Esophagus muscularis mucosa (tissue), 4 donors: ENCODE measurements at regions not wholly inside any gene's neighbourhood (a gene's known extent, or its start where the extent isn't known, plus 50 kb on each side); places are given as distances from the start of the nearest gene placed in this dataset.

Experiments
- DNase-seq: peaks from one replicate; pipeline ENCODE4 v3.0.0-alpha.2; 2017; ENCODE audit errors: extremely low spot score
- H3K27ac ChIP-seq, 4 donors: fragments of 200-600 bp; sonication (generic); replicated peaks in 1 of 4; 1 replicate in 3 of 4; 2 replicates in 1 of 4; pipeline ENCODE4 v1.5.1; 2016 to 2019; ENCODE audit warnings: mild to moderate bottlenecking in 1 of 4
- H3K27me3 ChIP-seq, 4 donors: fragments of 200-600 bp; sonication (generic); one replicate each; pipeline versions ENCODE4 v1.5.1 to v1.6.0; 2016 to 2019
- H3K36me3 ChIP-seq, 4 donors: fragments of 200-600 bp; sonication (generic); one replicate each; pipeline ENCODE4 v1.5.1; 2016 to 2019
- H3K4me1 ChIP-seq, 4 donors: fragments of 200-600 bp; sonication (generic); one replicate each; pipeline ENCODE4 v1.5.1; 2016 to 2019
- H3K4me3 ChIP-seq, 4 donors: fragments of 200-600 bp; sonication (generic); 1 replicate in 2 of 4; 2 replicates in 2 of 4; pipeline ENCODE4 v1.5.1; 2016 to 2019; ENCODE audit warnings: mild to moderate bottlenecking in 4 of 4, moderate library complexity in 1 of 4
- H3K9me3 ChIP-seq, 4 donors: fragments of 200-600 bp; sonication (generic); 1 replicate in 3 of 4; 2 replicates in 1 of 4; pipeline ENCODE4 v1.5.1; 2016 to 2019
- CTCF ChIP-seq, 3 experiments: fragments of 200-600 bp in 2 of 3; fragments of 450-650 bp in 1 of 3; sonication (generic) in 2 of 3; IDR thresholded peaks; one replicate each; pipeline ENCODE4 v1.5.1; 2017 to 2019; ENCODE audit warnings: antibody characterized with exemption in 3 of 3, mild to moderate bottlenecking in 2 of 3, moderate library complexity in 1 of 3
- EP300 ChIP-seq: sonication (generic); formaldehyde crosslinking; IDR thresholded peaks from one replicate; pipeline ENCODE4 v1.6.1; 2017; ENCODE audit warnings: antibody characterized with exemption
- POLR2A ChIP-seq: fragments of 450-650 bp; IDR thresholded peaks from one replicate; pipeline ENCODE4 v1.6.1; 2017; ENCODE audit warnings: antibody characterized with exemption, moderate library complexity, mild to moderate bottlenecking, low read depth
- POLR2AphosphoS5 ChIP-seq, 2 donors: sonication (generic); formaldehyde crosslinking; IDR thresholded peaks; one replicate each; pipeline ENCODE4 v1.6.1; 2017; ENCODE audit warnings: antibody characterized with exemption in 2 of 2
- WGBS: methylation state at CpG from one replicate; pipeline ENCODE4 v1.1.5; 2018; 5-methylcytosine and 5-hydroxymethylcytosine counted together
- intact Hi-C: fragments of 100-400 bp; cut with DNase I; formaldehyde crosslinking; loops from one replicate; pipeline ENCODE4 v1.15.1; 2023

GRCh38 chr5:142248853-142249462, 75.9 kb downstream of the SPRY4 start:
- DNase-seq: no peak
- H3K9me3 ChIP-seq: no peaks in the 10 kb centered on the region
- TF ChIP-seq CTCF (IDR thresholded peaks at IDR 0.05): no peak
- TF ChIP-seq POLR2AphosphoS5 (IDR thresholded peaks at IDR 0.05): no peak
- TF ChIP-seq POLR2A: no peak
- TF ChIP-seq EP300: no peak
- H3K27ac ChIP-seq: peak overlapping the region in 3 of 4 donors; percentile 6 to 60 (median 33)
- H3K4me3 ChIP-seq: no peak overlapping the region
- WGBS: 75% methylated on average over 10 of the region's 14 CpGs
- H3K4me1 ChIP-seq: peaks cover 10 to 22% (median 21%) of the 10 kb centered on the region in 4 donors
- intact Hi-C loops: no loop called here
- H3K27me3 ChIP-seq: no peaks in the 10 kb centered on the region
- H3K36me3 ChIP-seq: no peaks in the 10 kb centered on the region

- no peaks in the 10 kb centered on the region for H3K36me3 ChIP-seq
- WGBS: 52% methylated on average over 9 of the region's 9 CpGs
- no peak for DNase-seq
- H3K4me3 ChIP-seq: no peak overlapping the region
- no peaks in the 10 kb centered on the region for H3K9me3 ChIP-seq
- intact Hi-C loops: no loop called here
- H3K27me3 ChIP-seq: no peaks in the 10 kb centered on the region
- H3K4me1 ChIP-seq: peaks cover 10 to 30% (median 21%) of the 10 kb centered on the region in 4 donors
- peak overlapping the region in 3 of 4 donors; percentile 29 to 58 (median 50) for H3K27ac ChIP-seq
- TF ChIP-seq CTCF (IDR thresholded peaks at IDR 0.05): no peak
- peak in 1 of 2 donors; percentile 10 for TF ChIP-seq POLR2AphosphoS5 (IDR thresholded peaks at IDR 0.05)
- TF ChIP-seq POLR2A: no peak
Observed at GRCh38 chr5:142246258-142246657, 78.6 kb downstream of the SPRY4 start.

GRCh38 chr5:142245786-142246185, 79.0 kb downstream of the SPRY4 start:
- DNase-seq: no peak
- intact Hi-C loops: no loop called here
- peaks cover 10 to 30% (median 21%) of the 10 kb centered on the region in 4 donors for H3K4me1 ChIP-seq
- H3K36me3 ChIP-seq: no peaks in the 10 kb centered on the region
- 80% methylated on average over 5 of the region's 5 CpGs for WGBS
- TF ChIP-seq CTCF (IDR thresholded peaks at IDR 0.05) (no peak), POLR2A (no peak), EP300 (no peak), POLR2AphosphoS5 (IDR thresholded peaks at IDR 0.05) (no peak)
- H3K9me3 ChIP-seq: no peaks in the 10 kb centered on the region
- no peaks in the 10 kb centered on the region for H3K27me3 ChIP-seq
- no peak overlapping the region for H3K4me3 ChIP-seq
- peak overlapping the region in 3 of 4 donors; percentile 29 to 58 (median 50) for H3K27ac ChIP-seq

- no peak for TF ChIP-seq POLR2AphosphoS5 (IDR thresholded peaks at IDR 0.05)
- TF ChIP-seq EP300: no peak
- TF ChIP-seq POLR2A: no peak
- no peak for TF ChIP-seq CTCF (IDR thresholded peaks at IDR 0.05)
- WGBS: 100% methylated on average over 1 of the region's 1 CpG
- Histone ChIP-seq H3K27me3 (no peaks in the 10 kb centered on the region), H3K36me3 (no peaks in the 10 kb centered on the region), H3K9me3 (no peaks in the 10 kb centered on the region), H3K4me1 (peaks cover 10 to 30% (median 21%) of the 10 kb centered on the region in 4 donors), H3K4me3 (no peak overlapping the region), H3K27ac (no peak overlapping the region)
- DNase-seq: no peak
- intact Hi-C loops: no loop called here
Observed at GRCh38 chr5:142244440-142244839, 80.4 kb downstream of the SPRY4 start.

GRCh38 chr5:142242272-142242671, 82.5 kb downstream of the SPRY4 start:
- H3K4me1 ChIP-seq: peaks cover 10 to 23% (median 13%) of the 10 kb centered on the region in 4 donors
- no peak for DNase-seq
- no peak overlapping the region for H3K4me3 ChIP-seq
- intact Hi-C loops: no loop called here
- H3K9me3 ChIP-seq: no peaks in the 10 kb centered on the region
- H3K36me3 ChIP-seq: no peaks in the 10 kb centered on the region
- H3K27me3 ChIP-seq: no peaks in the 10 kb centered on the region
- 84% methylated on average over 3 of the region's 3 CpGs for whole genome bisulfite sequencing
- H3K27ac ChIP-seq: no peak overlapping the region
- TF ChIP-seq CTCF (IDR thresholded peaks at IDR 0.05) (no peak), POLR2A (no peak), EP300 (no peak), POLR2AphosphoS5 (IDR thresholded peaks at IDR 0.05) (no peak)
